Mucosa of descending colon (tissue), 3 donors: ENCODE measurements at regions not wholly inside any gene's neighbourhood (a gene's known extent, or its start where the extent isn't known, plus 50 kb on each side); places are given as distances from the start of the nearest gene placed in this dataset.
A peak's percentile ranks its signal among the peaks of the same experiment; 100 is the strongest.

Experiments used
- ATAC-seq: fragments of 200-7000 bp; cut with Tn5 transposase; one replicate; pipeline ENCODE4 v1.9.1; 2020; ENCODE audit warnings: mild to moderate bottlenecking, moderate library complexity
- DNase-seq, 3 donors: peaks; one replicate each; pipeline ENCODE4 v3.0.0-alpha.2; 2020
- H3K36me3 ChIP-seq: fragments of 200-600 bp; one replicate; pipeline ENCODE4 v1.8.0; 2021; ENCODE audit warnings: low read depth, mild to moderate bottlenecking
- H3K4me1 ChIP-seq: fragments of 200-600 bp; one replicate; pipeline ENCODE4 v1.8.0; 2021; ENCODE audit warnings: low read depth, mild to moderate bottlenecking
- H3K4me3 ChIP-seq: fragments of 200-600 bp; one replicate; pipeline ENCODE4 v1.8.0; 2021; ENCODE audit warnings: mild to moderate bottlenecking
- H3K9me3 ChIP-seq: fragments of 200-600 bp; one replicate; pipeline ENCODE4 v1.8.0; 2021; ENCODE audit warnings: mild to moderate bottlenecking
- intact Hi-C, 2 donors: fragments of 100-400 bp; cut with DNase I in 1 of 2; cut with micrococcal nuclease in 1 of 2; formaldehyde crosslinking; loops; one replicate each; pipeline versions ENCODE4 v1.11.0 to v1.11.1; 2022; cut with DNase I, micrococcal nuclease
- TF ChIP-seq, protein P1 (sequence below): fragments of 200-600 bp; IDR thresholded peaks from one replicate; pipeline ENCODE4 v1.8.0; 2022; ENCODE audit warnings: antibody characterized with exemption, mild to moderate bottlenecking
- donor health status: DM: no; HTN: no; CAD: no; lungs with moderate emphysema.
- donor health status: DM: no; HTN: no; CAD: no.
- donor health status: DM: no; HTN: yes; CAD: no.

DNA sequence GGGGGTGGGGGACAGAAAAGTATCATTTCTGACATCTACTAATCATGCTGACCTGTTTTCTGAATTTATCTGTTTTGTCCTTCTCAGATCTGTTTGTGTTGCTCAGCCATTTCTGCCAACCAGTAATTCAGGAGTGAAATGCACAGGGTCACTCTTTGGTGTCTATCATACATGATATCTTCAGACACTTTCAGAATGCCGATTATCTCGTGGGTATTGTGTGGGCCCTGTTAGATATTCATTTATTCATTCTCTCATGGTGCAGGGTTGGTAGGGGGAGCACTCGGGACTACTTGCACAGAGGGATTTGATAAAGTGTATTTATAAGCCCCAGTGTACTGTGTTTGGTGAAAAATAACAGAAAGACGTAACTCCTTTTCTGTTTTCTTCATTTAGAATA is 101.2 kb upstream of the CITED2 start:
- ATAC-seq = no peak
- Histone ChIP-seq H3K4me1 (no peaks in the 10 kb centered on the region), H3K4me3 (no peak overlapping the region), H3K36me3 (no peaks in the 10 kb centered on the region), H3K9me3 (no peaks in the 10 kb centered on the region)
- no peak for DNase-seq
- intact Hi-C loops = no loop called here
- TF ChIP-seq, protein P1, sequence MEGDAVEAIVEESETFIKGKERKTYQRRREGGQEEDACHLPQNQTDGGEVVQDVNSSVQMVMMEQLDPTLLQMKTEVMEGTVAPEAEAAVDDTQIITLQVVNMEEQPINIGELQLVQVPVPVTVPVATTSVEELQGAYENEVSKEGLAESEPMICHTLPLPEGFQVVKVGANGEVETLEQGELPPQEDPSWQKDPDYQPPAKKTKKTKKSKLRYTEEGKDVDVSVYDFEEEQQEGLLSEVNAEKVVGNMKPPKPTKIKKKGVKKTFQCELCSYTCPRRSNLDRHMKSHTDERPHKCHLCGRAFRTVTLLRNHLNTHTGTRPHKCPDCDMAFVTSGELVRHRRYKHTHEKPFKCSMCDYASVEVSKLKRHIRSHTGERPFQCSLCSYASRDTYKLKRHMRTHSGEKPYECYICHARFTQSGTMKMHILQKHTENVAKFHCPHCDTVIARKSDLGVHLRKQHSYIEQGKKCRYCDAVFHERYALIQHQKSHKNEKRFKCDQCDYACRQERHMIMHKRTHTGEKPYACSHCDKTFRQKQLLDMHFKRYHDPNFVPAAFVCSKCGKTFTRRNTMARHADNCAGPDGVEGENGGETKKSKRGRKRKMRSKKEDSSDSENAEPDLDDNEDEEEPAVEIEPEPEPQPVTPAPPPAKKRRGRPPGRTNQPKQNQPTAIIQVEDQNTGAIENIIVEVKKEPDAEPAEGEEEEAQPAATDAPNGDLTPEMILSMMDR = no peak

DNA sequence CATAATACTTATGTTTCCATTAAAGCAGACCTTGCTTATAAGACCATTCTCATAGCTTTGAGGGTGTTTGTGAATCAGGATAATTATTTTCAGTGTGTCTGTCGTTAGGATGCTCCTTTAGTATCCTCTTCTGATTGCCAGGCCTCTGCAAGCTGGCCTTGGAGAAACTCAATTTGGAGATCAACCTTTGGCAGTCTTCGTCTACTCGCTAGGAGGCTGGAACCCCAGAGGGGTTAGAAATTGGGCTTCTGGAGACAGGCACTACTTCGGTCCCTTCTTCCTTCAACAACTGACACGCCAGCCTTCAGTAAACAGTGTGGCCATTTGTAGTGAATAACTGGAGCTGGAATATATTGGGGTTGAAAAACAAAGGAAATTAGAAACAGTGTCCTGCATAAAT is 100.8 kb upstream of the CITED2 start:
- Histone ChIP-seq H3K36me3 (no peaks in the 10 kb centered on the region), H3K4me1 (no peaks in the 10 kb centered on the region), H3K4me3 (no peak overlapping the region), H3K9me3 (no peaks in the 10 kb centered on the region)
- TF ChIP-seq, protein P1 = no peak
- DNase-seq = no peak
- no peak for ATAC-seq
- intact Hi-C loops = no loop called here

DNA sequence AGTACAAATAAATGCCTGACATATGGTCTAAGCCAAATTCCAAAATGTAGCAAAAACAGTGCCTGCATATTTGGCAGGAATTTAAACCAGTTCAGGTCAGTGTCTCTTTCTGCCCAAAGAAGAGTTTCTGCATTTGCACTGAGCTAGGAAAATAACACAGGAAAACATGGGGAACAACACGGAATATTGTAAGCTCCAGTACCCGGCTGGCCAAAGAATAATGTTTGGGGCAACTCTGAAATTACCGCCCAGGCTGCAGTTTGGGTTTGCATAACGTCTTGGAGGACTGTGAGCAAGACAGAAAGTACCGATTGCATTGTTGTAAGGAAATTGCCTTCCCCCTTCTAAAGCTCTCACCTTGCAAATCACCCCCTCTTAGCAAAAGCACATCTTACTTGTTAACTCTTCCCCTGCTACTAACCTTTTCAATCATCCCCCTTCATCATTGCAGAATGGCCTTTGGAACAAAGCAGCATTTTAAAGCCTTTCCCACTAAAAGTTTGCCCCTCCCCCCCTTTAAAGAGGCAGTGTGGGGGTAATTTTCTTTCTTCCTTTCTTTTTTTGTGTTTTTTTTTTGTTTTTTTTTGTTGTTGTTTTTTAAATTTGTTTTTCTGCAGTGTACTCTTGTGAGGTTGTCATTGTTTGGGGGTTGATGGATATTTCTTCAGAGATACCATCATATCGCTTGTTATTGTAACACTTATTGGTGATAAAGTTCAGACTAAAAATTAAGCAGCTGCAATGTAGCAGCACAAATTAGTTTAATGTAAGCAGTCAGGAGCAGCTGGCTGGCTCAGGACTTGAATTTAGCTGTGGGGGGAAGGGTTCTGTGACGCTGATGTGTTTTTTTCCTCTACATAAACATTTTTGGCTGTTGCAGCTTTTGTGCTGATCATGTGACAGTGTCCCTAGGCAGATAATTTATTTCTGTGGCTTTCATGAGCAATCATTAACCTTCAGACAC is 100.0 kb upstream of the CITED2 start:
- H3K9me3 ChIP-seq = no peaks in the 10 kb centered on the region
- H3K36me3 ChIP-seq = no peaks in the 10 kb centered on the region
- intact Hi-C loops = no loop called here
- peak in 1 of 3 donors; percentile 38 for DNase-seq
- H3K4me1 ChIP-seq = no peaks in the 10 kb centered on the region
- peak; percentile 24 for ATAC-seq
- no peak overlapping the region for H3K4me3 ChIP-seq
- TF ChIP-seq, protein P1 = no peak

DNA sequence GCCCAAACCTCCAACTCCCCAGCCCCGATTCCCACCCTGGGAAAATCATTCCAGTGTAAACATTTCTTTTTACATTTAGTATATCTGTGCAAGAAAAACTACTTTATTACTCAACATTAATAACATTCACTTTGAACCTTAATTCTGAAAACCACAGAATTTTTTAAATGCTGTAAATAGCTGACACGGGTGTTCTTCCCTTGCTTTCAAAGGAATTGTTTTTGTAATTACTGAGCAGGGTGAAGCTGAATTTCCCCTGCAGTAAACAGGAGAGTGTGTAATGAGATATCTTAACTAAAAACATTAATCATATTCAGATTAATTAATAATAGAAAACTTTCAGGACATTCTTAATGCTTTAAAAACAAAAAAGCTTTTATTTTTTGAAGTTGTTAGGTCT is 99.3 kb upstream of the CITED2 start:
- TF ChIP-seq, protein P1 = no peak
- intact Hi-C loops = no loop called here
- Histone ChIP-seq H3K36me3 (no peaks in the 10 kb centered on the region), H3K4me3 (no peak overlapping the region), H3K4me1 (no peaks in the 10 kb centered on the region), H3K9me3 (no peaks in the 10 kb centered on the region)
- DNase-seq (no peak), ATAC-seq (no peak)

DNA sequence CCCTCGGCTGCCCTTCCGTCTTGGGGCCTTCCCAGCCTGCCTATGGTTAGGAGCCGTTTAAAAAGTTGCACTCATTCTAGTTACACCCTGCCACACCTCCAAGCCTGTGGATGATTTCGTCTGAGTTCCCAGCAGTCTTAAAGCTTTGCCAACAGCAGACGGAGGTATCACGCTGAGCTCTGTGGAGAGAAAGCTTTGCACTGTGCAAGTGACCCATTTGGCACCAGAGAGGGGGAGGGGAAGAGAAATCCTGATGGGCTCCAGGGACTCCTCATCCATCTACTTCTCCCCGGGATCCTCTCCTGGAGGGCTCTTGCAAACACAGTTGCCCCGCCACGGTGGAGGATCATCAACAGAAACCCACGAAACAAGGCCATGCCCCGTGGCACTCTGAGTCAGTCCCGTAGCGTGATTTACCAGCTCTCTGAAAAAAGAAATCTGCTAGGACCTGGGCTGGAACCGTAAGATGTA is 98.8 kb upstream of the CITED2 start:
- DNase-seq (no peak), ATAC-seq (no peak)
- H3K36me3 ChIP-seq = no peaks in the 10 kb centered on the region
- TF ChIP-seq, protein P1 = no peak
- H3K4me1 ChIP-seq = no peaks in the 10 kb centered on the region
- no peaks in the 10 kb centered on the region for H3K9me3 ChIP-seq
- no peak overlapping the region for H3K4me3 ChIP-seq
- intact Hi-C loops = no loop called here
